Activated CD8-positive, alpha-beta memory T cell treated with anti-CD3 and anti-CD28 coated beads, Interleukin-2, amount 50 U/mL, for 1 hour (primary cell): ENCODE measurements at regions not wholly inside any gene's neighbourhood (a gene's known extent, or its start where the extent isn't known, plus 50 kb on each side); places are given as distances from the start of the nearest gene placed in this dataset.

Experiments used
- DNase-seq: peaks from one replicate; pipeline ENCODE4 v3.0.0-alpha.2; 2020; ENCODE audit errors: extremely low read depth

DNA sequence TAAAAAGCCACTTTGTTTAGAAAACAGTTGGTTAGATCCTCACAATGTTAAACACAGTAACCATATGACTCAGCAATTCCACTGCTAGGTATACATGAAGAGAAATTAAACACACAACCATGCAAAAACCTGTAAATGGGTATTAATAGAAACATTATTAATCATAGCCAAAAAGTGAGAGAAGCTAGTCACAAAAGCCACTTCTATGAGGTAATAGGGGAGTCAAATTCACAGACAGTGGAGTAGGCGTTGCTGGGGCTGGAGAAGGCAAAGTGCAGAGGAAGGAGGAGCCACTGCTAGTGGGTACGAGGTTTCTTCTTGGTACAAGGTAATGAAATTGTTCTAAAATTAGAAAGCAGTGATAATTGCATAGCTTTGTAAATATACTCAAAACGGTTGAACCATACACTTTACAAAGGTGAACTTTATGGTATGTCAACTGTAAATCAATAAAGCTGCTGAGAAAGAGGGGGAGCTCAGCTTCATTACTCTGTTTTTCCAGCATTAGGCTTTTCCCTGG lies 364.4 kb downstream of the GADD45G start:
- DNase-seq, result no peak

DNA sequence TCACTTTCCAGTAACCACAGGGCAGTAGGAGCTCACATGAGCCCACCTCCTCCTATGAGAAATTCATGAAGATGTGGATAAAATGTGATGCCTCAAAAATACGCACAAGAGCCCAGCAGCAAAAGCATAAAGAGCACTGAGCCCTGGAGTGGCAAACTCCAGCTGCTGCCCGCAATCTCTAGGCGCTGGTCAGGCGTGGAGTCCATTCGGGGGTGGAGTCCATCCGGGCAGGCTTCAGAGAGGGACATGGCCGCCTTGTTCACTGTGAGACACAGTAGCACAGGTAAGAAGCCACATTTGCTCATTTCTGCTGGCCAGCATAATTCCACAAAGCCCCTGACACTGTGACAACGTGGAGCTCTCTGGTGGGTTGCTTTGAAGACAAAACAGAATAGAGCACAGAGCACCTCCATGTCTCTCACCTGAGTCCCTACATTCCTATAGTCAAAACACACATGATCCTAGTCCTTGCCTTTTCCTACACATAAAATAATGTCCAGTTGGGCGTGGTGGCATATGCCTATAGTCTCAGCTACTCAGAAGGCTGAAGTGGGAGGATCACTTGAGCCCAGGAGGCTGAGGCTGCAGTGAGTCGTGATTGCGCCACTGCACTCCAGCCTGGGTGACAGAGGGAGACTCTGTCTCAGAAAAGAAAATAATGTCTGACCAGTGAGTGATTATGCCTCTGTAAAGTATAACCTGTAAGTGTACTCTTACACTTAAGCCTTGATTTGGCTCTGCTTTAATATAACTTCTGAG lies 365.2 kb downstream of the GADD45G start:
- no peak for DNase-seq

DNA sequence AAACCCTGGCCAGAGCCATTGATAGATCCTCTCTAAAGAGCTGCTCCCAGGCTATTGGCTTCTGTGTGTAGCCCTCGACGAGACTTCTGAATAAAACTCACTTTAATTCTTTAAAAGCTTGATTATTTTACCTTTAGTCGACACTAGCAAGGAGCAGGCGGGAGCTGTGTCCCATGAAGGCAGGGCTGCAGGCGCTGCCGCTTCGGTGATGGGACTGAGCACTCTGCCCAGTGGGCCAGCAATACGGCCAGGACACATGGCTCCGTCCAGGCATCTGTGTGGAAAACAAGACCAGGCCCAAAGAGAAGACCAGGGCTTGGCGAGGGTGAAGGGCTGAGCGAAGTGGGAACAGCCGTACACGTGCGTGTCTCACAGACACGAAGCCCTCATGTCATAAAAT lies 365.9 kb downstream of the GADD45G start:
- no peak for DNase-seq

DNA sequence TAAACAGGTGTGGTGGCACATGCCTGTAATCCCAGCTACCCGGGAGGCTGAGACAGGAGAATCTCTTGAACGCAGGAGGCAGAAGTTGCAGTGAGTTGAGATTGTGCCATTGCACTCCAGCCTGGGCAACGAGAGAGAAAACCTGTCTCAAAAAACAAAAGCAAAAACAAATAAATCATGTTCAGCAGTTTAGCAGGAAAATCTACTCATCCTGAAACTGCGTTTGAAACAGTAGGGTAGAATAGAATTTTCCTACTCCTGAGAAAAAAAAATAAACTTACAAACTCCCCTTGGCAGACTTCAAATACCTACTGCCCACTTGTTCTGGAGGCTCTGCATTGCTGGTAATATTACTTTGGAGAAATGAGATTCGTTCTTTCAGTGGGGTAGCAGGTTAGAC lies 367.7 kb downstream of the GADD45G start:
- DNase-seq, result no peak

DNA sequence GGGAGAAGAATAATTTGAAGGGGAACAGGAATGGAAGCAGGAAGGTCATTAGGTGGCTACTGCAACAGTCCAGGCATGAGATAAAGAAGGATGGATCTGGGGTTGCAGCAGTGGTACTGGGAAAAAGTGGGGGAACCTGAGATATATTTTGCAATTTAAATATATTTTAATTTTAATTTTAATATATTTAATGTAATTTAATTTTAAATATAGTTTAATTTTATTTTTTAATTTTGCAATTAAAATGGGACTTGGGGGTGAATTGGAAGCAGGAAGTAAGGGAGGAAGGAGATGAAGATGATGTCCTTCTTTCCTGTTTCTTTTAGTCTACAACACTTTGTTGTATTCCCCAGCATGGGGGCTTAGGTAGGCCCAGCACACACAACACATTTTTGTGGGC lies 369.8 kb downstream of the GADD45G start:
- no peak for DNase-seq

DNA sequence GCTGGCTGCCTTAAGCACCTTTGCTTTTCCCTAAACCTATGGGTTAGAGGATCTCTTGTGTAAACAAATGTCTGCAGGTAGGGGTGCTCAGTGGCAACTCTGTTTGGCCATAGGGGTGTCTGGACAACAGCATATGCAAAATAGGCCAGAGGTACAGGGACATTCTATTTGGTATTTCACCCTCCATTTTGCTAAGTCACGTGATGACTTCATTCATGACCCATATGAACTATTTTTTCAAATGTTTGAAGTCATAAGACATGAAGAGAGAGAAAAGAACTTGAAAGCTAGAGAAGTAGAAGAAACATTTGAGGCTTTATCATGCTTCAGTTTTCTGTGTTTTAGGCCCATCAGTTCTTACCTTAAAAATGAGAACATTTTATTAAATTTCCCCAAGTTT lies 370.2 kb downstream of the GADD45G start:
- no peak for DNase-seq

DNA sequence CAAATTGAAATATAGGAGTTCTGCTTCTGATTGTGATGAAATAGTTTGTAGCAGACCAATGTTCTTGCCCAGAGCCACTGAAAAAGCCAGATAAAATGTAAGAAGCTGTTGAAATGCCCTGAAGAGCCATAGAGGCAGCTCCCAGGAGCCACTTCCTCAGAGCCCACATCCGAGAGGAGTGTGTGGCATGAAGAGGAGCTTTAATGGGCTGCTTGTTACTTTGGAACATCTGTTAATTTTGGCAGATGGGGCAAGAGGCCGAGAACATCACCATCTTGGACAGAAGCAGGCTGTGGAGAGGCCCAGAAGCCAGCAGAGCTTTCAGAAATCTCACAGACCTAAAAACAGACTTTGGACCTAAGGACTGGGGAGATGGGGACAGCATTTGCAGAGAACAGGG lies 370.8 kb downstream of the GADD45G start:
- no peak for DNase-seq

DNA sequence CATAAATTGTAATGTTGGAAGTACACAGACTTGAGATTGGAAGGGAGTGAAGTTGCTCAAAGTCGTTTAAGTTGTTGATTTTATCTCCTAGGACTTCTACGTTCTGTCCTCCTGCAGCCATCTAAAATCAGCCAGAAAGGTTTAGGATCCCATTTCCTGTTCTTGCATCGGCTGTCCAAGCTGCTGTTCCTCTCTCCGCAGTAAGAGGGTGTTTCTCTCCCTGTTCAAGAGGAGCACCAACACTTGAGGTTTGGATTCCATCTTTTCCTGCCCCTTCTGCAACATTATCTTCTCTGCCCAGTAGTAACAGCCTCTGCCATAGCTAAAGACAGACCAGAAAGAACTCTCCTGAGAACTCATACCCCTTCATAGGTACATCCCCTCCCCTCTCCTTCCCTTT lies 373.4 kb downstream of the GADD45G start:
- no peak for DNase-seq

DNA sequence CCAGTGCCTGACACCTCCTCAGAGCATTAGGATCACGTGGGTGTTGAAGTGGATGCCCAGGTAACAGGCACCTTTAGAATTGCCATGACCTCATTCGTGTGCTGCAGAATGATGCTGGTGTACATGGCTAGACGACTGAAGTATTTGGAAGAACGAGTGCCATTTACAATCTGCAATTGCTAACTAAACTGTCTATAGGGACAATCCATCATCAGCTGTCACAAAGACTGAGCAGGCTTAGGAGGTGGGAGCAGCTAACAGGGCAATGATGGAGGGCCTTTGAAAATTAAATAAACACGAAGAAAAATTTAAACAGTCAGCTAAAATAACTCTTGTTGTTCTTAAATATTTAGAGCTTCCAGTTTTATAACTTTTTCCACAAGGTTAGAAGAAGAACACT lies 375.8 kb downstream of the GADD45G start:
- DNase-seq, result no peak

DNA sequence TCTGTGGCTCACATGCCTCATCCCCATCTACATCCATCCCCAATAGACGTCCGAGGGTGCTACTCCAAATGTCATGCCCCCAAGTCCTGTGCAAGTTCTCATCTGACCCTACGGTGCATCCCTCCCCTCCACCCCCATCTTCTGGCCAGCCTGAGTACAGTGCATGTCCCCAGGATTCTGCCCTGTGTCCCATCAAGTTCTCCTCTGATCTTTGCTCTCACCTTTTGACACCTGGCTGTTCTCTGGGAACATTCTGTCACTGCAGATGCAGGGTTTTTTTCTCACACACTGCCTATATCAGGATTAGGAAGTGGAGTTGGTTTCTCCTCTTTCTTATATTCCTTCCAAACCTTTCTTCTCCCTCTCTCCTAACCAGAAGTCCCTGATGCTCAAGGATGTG lies 377.2 kb downstream of the GADD45G start:
- no peak for DNase-seq

DNA sequence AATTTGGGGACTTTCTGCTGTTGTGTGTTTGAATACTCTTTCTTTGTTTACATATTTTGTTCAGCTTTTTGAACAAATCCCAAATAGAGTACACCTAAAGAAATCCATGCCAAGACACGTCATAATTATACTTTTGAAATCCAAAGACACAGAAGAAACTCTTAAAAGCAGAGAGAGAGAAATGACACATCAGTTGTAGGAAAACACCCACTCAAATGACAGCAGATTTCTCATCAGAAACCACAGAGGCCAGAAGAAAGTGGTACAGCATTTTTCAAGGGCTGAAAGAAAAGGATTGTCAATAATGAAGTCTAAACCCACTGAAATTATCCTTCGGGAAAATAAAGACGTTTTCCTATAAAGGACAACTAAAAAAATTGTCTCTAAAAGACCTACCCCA lies 378.6 kb downstream of the GADD45G start:
- DNase-seq, result no peak

DNA sequence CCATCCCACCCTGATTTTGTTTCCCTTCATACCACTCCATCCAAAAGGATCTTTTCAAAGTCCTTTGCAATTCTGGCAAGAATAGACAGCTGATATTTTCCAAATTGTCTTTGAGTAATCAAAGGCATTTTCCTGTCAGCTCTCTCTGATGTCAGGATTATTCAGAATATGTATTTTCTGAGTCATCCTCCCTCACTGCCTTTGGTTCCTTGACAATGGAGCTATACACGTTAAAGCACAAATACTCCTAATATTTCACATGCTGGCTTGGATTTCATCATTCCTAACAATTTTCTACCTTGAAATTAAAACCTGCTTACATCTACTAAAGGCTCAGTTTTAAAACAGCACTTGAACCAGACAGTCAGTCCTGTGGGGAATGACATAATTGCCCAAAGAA lies 379.4 kb downstream of the GADD45G start:
- no peak for DNase-seq

DNA sequence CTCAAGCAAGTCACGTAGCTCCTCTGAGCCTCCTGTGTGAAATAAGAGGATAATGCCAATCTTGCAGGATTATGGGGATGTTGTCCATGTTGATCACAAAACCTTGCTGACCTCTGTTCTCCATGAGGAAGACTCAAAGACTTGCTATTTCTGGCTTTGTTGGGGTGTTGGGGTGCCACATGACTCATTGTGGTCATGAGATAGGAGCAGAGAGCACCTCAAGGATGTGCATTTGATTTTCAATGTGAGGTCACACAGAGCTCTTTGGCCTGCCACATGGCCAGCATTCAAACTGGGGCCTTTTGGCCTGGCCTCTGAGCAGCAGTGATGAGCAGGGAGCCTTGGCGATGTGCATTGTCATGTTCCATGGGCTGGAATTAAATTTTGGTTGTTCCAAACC lies 380.3 kb downstream of the GADD45G start:
- no peak for DNase-seq

DNA sequence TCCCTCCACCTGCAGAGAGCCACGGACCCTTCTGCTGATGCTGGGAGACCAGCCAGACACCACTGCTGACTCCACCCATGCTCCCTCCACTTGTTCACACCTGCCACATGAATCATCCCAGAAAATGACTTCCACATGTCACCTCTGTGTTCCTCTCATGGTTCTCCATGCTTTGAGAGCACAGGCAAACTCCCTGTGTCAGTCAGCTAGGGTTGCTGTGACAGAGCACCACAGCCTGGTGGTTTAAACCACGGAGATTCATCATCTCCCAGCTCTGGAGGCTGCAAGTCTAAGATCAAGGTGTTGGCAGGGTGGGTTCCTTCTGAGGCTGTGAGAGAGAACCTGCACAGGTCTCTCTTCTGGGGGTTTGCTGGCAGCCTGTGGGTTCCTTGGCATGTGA lies 381.4 kb downstream of the GADD45G start:
- DNase-seq, result no peak

DNA sequence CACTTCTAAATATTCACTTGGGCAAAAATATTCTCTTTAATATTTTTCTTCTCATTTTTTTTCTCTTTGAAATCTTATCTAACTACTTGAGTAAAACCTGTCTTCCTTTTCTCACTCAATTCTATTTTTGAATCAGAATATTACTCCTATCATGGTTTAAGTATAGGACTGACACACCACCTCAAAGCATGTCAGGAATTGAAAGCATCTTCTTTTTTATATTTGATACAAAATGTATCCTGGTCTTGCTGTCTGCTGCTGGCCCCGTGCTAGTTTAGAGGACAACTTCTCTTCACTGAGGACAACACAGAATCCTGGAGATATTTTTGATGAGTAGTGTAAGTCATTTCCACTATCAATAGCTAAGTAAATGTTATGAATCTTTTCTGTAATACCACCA lies 383.6 kb downstream of the GADD45G start:
- DNase-seq, result no peak

DNA sequence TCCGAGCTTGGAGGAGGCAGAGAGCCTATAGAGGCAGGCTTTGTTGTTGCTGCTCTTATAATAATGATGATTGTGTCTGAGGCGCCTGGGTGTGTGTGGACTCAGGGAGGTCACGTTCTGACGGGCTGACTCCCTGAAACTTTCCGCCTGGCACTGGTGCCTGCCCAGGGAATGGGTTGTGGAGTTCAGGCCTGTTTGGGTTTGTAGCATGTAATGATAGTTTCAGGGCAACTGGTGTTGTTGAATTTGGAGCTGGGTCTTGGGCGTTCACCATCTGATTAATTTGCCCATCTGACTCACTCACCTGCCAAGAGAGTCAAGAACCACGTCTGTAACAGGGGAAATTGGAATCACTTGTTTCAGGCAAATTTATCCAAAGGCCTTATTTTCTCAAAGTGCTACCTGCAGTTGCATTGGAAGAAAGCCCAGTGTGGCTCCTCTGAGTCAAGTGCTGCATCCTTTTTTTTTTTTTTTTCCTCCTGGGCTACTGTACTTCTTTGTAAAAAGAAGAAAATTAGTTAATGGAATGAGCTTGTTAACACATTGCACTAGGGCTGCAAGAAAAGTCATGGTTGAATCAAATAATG lies 386.5 kb downstream of the GADD45G start:
- no peak for DNase-seq

DNA sequence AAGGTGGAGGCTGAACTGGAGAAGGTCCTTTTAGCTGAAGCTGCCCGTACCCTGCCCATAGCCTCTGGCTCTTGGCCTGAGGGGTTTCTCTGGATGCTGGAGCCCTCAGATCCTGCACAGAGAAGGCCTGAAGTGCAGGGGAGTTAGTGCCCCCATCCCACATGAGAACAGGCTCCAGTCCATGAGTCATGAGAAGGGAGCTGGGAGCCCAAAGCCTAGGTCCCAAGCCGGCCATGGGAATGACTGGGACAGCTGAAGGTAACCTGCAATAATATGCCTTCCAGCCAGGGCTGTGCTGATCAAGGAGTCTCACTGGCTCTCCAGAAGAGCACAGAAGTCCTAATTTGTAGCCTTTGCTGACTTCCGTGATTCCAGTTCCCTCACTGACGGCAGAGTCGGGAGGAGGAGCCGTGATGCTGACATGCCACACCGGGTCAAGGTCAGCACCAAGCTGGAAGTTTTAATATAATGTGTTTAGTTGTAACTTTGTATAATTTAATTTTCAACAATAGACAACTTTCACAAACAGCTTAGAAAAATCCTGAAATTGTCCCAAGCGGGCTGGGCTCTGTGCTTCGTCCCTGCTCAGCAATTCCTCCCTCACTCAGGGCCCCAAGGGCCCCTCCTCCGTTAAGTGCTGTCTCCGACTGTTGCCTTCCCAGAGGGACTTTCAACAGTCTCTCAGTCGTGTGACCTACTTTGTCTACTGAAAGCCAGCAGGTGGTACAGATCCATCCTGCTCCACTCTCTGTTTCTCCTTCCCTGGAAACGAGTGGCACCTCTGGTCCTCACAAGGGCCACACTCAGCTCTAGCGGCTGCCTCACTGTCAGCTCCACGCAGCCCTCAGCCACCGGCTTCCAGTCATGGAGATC lies 387.8 kb downstream of the GADD45G start:
- no peak for DNase-seq

DNA sequence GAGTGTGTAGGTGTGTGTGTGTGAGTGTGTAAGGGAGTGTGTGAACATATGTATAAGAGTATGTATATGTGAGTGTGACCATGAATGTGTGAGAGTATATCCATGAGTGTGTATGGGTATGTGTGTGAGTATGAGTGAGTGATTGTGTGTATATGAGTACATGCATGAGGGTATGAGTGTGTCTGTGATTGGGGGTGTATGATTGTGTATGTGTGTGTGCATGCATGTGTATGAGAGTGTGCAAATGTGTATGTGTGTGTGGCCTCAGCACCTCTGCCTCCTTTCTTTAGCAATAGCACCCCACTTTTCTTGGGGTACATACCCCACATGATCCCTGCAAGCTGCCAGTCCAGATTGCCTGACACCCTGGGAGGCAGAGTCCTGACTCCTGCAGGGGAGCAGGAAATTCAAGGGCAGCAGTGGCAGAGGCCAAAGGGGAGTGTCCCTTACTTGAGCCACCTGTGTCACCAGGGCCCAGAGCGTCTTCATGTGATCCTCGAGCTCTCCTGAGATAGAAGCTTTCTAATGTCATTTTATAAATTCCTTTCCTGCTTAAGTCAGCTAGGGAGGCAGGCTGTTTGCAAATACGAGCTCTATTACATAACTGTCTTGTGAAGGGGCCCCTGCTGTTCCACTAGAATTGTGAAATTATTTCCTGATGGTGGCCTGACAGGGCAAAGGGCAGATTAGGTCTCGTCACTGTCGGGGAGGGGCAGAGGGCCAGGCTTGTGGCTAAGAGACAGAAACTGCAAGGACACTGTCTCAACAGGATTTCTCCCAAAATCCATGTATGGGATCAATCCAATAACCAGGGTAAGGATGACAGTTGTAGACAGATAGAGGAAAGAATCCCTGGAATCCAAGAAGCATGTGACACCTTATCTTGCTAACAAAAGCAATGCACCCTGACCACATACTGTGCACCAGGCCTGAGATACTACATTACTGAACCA lies 389.1 kb downstream of the GADD45G start:
- DNase-seq, result no peak

DNA sequence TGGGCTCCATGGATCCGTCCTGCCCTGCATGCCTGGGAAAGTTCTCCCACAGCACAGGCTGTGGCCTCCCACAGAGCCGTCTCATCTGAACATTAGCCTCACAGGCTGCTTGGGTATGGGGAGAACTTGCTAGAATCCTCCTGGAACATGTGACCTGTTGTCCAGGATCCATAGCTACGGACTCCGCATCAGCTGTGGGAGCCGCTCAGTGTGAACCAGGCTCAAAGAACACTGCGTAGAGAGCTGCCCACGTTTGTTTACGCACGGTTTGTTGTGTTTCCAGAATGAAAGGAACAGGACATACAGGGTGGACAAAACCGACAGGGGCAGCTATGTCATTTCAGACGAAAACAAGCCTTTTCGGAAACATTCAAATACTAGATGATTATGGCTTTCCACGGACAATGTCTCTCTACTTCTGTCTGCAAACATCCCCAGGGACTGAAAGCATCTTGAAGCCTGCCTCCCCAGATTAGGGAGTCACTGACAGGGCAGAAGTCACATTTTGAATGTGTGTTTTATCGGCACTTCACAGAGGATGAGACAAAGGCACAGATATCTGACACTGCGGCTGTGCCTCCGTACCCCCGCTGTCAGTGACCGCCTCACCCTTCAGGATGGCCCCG lies 390.3 kb downstream of the GADD45G start:
- no peak for DNase-seq

DNA sequence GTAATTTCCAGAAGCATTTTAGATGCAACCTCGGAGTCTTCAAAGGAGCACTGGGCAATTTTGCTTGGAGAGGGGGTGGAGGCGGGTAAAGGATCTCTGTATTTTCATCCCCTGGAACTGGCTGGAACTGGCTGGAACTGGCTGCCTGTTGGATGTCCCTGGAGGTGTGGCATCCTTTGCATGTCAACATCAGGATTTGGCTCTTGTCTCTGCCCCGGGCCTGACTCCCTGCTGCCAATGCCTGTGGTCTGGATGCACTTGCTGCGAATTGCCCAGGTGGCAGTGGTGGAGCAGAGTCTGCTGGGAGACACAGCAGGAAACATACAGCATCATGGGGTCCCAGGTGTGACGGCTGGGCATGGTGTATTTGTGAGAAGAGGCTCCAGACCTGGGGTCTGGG lies 391.3 kb downstream of the GADD45G start:
- DNase-seq, result no peak

DNA sequence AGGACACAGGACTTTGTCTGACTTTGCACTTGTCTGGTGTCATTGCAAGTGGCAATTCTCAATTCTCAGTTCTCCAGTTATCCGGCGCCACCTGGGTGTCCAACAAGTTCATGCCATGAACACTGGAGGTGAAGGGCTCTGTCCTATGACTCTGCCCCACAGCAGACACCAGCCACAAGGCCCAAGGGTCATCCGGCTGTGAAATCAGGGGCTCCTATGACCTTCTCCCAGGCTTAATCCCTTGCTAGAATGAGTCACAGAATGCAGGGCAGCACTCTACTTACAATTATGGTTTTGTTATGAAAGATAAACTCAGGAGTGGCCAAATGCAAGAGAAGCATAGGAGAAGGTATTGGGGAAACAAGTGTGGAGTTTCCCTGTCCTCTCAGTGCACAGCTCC lies 392.0 kb downstream of the GADD45G start:
- no peak for DNase-seq
